Natural killer cell (primary cell): ENCODE measurements at regions not wholly inside any gene's neighbourhood (a gene's known extent, or its start where the extent isn't known, plus 50 kb on each side); places are given as distances from the start of the nearest gene placed in this dataset.

Source experiments
- ATAC-seq, 3 donors: fragments of 150-1000 bp in 2 of 3; fragments of 200-7000 bp in 1 of 3; cut with Tn5 transposase; 1 replicate in 1 of 3; 2 replicates in 2 of 3; pipeline ENCODE4 v1.10.0; 2021; ENCODE audit warnings: mild to moderate bottlenecking in 2 of 3, moderate library complexity in 2 of 3
- DNase-seq, 2 donors: peaks; one replicate each; pipeline versions ENCODE4 v3.0.0 to v3.0.0-alpha.2; 2013 to 2021; ENCODE audit warnings: mixed read lengths in 1 of 2
- H3K27ac ChIP-seq: one replicate; pipeline ENCODE4 v1.5.1; 2013; ENCODE audit warnings: mild to moderate bottlenecking, low read length
- H3K27me3 ChIP-seq: one replicate; pipeline ENCODE4 v1.6.1; 2013; ENCODE audit warnings: low read length; ENCODE audit not compliant: control insufficient read depth, insufficient read depth
- H3K36me3 ChIP-seq: one replicate; pipeline ENCODE4 v1.6.1; 2013; ENCODE audit warnings: low read length; ENCODE audit not compliant: control insufficient read depth, insufficient read depth
- H3K4me1 ChIP-seq: one replicate; pipeline ENCODE4 v1.6.1; 2013; ENCODE audit warnings: low read length; ENCODE audit not compliant: control insufficient read depth, insufficient read depth
- H3K4me3 ChIP-seq: one replicate; pipeline ENCODE4 v1.5.1; 2013; ENCODE audit warnings: low read length
- H3K9me3 ChIP-seq: one replicate; pipeline ENCODE4 v1.6.1; 2013; ENCODE audit warnings: low read length; ENCODE audit not compliant: control insufficient read depth, insufficient read depth
- H3K27ac Mint-ChIP-seq, 2 donors: one replicate each; pipeline ENCODE4 v1.8.0; 2022; ENCODE audit warnings: mild to moderate bottlenecking in 2 of 2, mixed read lengths in 2 of 2, moderate library complexity in 1 of 2
- H3K27me3 Mint-ChIP-seq, 2 donors: one replicate each; pipeline ENCODE4 v1.8.0; 2022; ENCODE audit warnings: low read depth in 2 of 2, mixed read lengths in 2 of 2
- H3K36me3 Mint-ChIP-seq: one replicate; pipeline ENCODE4 v1.8.0; 2022; ENCODE audit warnings: mixed read lengths
- H3K4me1 Mint-ChIP-seq, 2 donors: one replicate each; pipeline ENCODE4 v1.8.0; 2022; ENCODE audit warnings: mixed read lengths in 2 of 2
- H3K4me3 Mint-ChIP-seq: one replicate; pipeline ENCODE4 v1.8.0; 2022; ENCODE audit warnings: mild to moderate bottlenecking, moderate library complexity, mixed read lengths
- H3K9me3 Mint-ChIP-seq, 2 donors: one replicate each; pipeline ENCODE4 v1.8.0; 2022; ENCODE audit warnings: mixed read lengths in 2 of 2
- WGBS: methylation state at CpG from one replicate; pipeline ENCODE4 v1.1.7; 2013; ENCODE audit warnings: missing lambda C conversion rate; ENCODE audit not compliant: insufficient coverage; 5-methylcytosine and 5-hydroxymethylcytosine counted together
- intact Hi-C: fragments of 100-400 bp; cut with micrococcal nuclease; formaldehyde crosslinking; loops from one replicate; pipeline ENCODE4 v1.14.2; 2022
- TF ChIP-seq, protein P1 (sequence below): fragments of 200-600 bp; IDR thresholded peaks from one replicate; pipeline ENCODE4 v1.8.0; 2022; ENCODE audit warnings: antibody characterized with exemption

GRCh38 chr5:175356428-175356827 lies 87.6 kb downstream of the DRD1 start:
- ATAC-seq = no peak
- H3K27ac ChIP-seq = no peak overlapping the region
- no peak overlapping the region for H3K27ac Mint-ChIP-seq
- 77% methylated on average over 5 of the region's 10 CpGs for WGBS
- H3K9me3 ChIP-seq = no peaks in the 10 kb centered on the region
- H3K27me3 ChIP-seq = no peaks in the 10 kb centered on the region
- H3K36me3 ChIP-seq = no peaks in the 10 kb centered on the region
- DNase-seq = no peak
- H3K9me3 Mint-ChIP-seq = no peaks in the 10 kb centered on the region
- H3K4me3 ChIP-seq = no peak overlapping the region
- TF ChIP-seq, protein P1, sequence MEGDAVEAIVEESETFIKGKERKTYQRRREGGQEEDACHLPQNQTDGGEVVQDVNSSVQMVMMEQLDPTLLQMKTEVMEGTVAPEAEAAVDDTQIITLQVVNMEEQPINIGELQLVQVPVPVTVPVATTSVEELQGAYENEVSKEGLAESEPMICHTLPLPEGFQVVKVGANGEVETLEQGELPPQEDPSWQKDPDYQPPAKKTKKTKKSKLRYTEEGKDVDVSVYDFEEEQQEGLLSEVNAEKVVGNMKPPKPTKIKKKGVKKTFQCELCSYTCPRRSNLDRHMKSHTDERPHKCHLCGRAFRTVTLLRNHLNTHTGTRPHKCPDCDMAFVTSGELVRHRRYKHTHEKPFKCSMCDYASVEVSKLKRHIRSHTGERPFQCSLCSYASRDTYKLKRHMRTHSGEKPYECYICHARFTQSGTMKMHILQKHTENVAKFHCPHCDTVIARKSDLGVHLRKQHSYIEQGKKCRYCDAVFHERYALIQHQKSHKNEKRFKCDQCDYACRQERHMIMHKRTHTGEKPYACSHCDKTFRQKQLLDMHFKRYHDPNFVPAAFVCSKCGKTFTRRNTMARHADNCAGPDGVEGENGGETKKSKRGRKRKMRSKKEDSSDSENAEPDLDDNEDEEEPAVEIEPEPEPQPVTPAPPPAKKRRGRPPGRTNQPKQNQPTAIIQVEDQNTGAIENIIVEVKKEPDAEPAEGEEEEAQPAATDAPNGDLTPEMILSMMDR = no peak
- no peak overlapping the region for H3K4me3 Mint-ChIP-seq
- intact Hi-C loops = no loop called here
- H3K4me1 Mint-ChIP-seq = no peaks in the 10 kb centered on the region
- no peaks in the 10 kb centered on the region for H3K36me3 Mint-ChIP-seq
- H3K4me1 ChIP-seq = no peaks in the 10 kb centered on the region
- peaks cover 4 to 7% of the 10 kb centered on the region in 2 donors for H3K27me3 Mint-ChIP-seq

GRCh38 chr5:175354964-175355363 lies 89.0 kb downstream of the DRD1 start:
- TF ChIP-seq, protein P1 = no peak
- Histone ChIP-seq H3K4me3 (no peak overlapping the region), H3K36me3 (no peaks in the 10 kb centered on the region), H3K9me3 (no peaks in the 10 kb centered on the region), H3K4me1 (no peaks in the 10 kb centered on the region), H3K27me3 (no peaks in the 10 kb centered on the region), H3K27ac (no peak overlapping the region)
- ATAC-seq (no peak), DNase-seq (no peak)
- Mint-ChIP-seq H3K9me3 (no peaks in the 10 kb centered on the region), H3K4me1 (no peaks in the 10 kb centered on the region), H3K4me3 (no peak overlapping the region), H3K27ac (no peak overlapping the region), H3K36me3 (no peaks in the 10 kb centered on the region), H3K27me3 (peaks cover 6 to 7% of the 10 kb centered on the region in 2 donors)
- intact Hi-C loops = no loop called here
- WGBS = 45% methylated on average over 6 of the region's 8 CpGs

GRCh38 chr5:175353926-175354325 lies 90.1 kb downstream of the DRD1 start:
- peaks cover 6 to 7% of the 10 kb centered on the region in 2 donors for H3K27me3 Mint-ChIP-seq
- Histone ChIP-seq H3K4me1 (no peaks in the 10 kb centered on the region), H3K9me3 (no peaks in the 10 kb centered on the region), H3K27ac (no peak overlapping the region), H3K4me3 (no peak overlapping the region), H3K36me3 (no peaks in the 10 kb centered on the region), H3K27me3 (no peaks in the 10 kb centered on the region)
- no peaks in the 10 kb centered on the region for H3K9me3 Mint-ChIP-seq
- no peak overlapping the region for H3K27ac Mint-ChIP-seq
- WGBS = 100% methylated on average over 1 of the region's 2 CpGs
- no peak for DNase-seq
- no peaks in the 10 kb centered on the region for H3K4me1 Mint-ChIP-seq
- TF ChIP-seq, protein P1 = no peak
- no peak overlapping the region for H3K4me3 Mint-ChIP-seq
- no peaks in the 10 kb centered on the region for H3K36me3 Mint-ChIP-seq
- no peak for ATAC-seq
- intact Hi-C loops = no loop called here

GRCh38 chr5:175351897-175352590 lies 91.9 kb downstream of the DRD1 start:
- Histone ChIP-seq H3K9me3 (no peaks in the 10 kb centered on the region), H3K4me3 (no peak overlapping the region), H3K4me1 (no peaks in the 10 kb centered on the region), H3K27me3 (no peaks in the 10 kb centered on the region), H3K36me3 (no peaks in the 10 kb centered on the region), H3K27ac (no peak overlapping the region)
- no peaks in the 10 kb centered on the region for H3K9me3 Mint-ChIP-seq
- DNase-seq (no peak), ATAC-seq (no peak)
- 87% methylated on average over 7 of the region's 7 CpGs for WGBS
- no peaks in the 10 kb centered on the region for H3K36me3 Mint-ChIP-seq
- TF ChIP-seq, protein P1 = no peak
- peaks cover 0 to 7% of the 10 kb centered on the region in 2 donors for H3K27me3 Mint-ChIP-seq
- intact Hi-C loops = no loop called here
- no peaks in the 10 kb centered on the region for H3K4me1 Mint-ChIP-seq
- no peak overlapping the region for H3K27ac Mint-ChIP-seq
- H3K4me3 Mint-ChIP-seq = no peak overlapping the region
